ENCODE measurements at regions not wholly inside any gene's neighbourhood (a gene's known extent, or its start where the extent isn't known, plus 50 kb on each side); places are given as distances from the start of the nearest gene placed in this dataset.
"Not testable (repeated sequence)": the region's sequence is repeated elsewhere in the genome, so short reads cannot be mapped to it uniquely, and the experiment has no call there.

DNA sequence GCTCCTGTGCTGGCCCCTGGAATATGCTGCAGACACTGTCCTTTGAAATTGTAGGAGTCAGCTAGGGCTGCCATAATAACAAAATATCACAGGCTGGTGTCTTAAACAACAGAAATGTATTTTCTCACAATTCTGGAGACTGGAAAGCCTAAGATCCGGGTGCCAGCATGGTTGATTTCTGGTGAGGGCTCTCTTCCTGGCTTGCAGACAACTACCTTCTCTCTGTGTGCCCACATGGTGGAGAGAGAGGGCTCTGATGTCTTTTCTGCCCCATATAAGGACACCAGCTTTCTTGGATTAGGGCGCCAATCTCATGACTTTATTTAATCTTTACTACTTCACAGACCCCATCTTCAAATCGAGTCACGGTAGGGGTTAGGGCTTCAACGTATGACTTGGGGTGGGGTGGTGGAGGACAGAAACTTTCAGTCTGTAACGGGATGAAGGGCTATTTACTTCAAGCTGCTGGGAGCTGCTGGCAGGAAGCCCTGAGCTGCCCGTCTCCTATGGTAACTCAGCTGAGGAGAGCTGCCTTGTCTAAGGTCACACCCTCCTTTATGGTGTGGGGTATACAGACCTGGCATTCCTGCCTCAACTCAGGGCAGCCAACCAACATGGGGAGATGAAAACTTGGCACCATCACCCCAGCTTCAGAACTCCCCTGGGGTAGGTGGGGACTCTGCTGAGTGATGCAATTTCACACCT, 142.9 kb upstream of the ZBED5 start:
- DNase-seq = no peak

- DNase-seq = no peak
Measured at GRCh38 chr11:10998674-10999073, 140.8 kb upstream of the ZBED5 start.

DNA sequence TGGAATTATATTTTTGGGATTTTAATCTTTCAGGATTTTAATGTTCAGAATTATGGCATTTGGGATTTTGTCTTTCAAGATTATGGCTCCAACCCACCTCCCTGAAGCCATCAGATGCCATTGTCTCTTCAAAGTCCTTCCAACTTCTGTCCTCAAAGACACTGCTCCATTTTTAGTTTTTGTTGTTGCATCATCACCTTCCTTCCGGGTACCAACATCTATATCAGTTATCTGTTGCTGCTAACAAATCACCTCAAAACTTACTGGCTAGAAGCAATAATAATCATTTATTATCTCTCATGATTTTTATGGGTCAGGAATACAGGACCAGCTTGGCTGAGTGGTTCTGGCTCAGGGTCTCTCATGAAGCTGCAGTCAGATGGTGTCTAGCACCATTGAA, 138.8 kb upstream of the ZBED5 start:
- DNase-seq = no peak

DNA sequence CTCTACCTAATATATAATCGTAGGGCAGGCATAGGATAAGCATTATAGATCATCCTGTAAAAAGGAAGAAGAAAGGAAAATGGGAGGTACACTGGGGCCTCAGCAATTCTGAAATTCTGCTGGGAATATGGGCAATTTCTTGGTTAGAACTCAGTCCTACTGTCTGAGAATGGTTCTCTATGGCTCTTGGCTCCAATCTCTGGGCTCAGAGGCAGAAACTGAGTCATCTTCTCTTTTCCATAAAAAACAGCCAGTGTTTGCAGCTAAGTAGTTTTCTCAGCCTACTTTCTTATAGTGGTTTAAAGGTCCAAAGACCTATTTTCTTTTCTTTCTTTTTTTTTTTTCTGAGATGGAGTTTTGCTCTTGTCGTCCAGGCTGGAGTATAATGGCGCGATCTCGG, 135.8 kb upstream of the ZBED5 start:
- DNase-seq = no peak

DNA sequence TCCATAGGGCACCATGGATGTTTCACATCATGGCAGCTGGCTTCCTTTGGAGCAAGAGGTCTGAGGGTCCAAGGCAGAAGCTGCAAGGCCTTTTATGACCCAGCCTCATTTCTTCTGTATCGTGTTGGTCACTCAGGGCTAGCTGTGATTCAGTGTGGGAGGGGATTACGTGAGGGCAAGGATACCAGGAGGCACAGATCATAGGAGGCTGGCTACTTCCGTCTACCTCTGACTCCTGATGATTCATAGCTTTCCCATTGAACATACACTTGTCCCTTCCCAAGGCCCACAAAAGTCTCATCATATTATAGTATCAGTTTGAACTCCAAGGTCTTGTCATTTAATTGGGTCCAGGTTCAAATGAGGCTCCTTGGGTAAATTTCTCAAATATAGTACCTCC, 135.3 kb upstream of the ZBED5 start:
- DNase-seq = no peak

DNA sequence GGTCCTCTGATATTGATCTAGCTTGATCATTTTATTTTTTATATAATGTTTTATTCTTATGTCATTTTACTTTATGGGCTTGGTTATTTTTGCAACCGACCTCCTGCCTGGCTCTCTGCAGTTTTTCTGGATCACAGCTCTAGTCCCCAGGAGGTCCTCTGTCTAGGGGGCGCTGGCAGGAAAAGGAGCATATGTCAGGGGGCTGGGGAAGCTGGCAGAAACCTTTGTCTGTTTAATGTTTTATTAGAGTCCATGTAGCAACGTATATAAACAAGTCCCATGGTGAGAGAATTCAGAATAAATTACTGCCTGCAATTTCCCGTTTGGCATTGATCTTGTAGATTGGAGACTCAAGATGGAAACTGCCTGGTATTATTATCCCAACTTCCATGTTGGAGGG, 133.5 kb upstream of the ZBED5 start:
- no peak for DNase-seq

GRCh38 chr11:10990637-10991193, 132.9 kb upstream of the ZBED5 start:
- no peak for DNase-seq

- no peak for DNase-seq
Measured at GRCh38 chr11:10990160-10990559, 132.3 kb upstream of the ZBED5 start.

DNA sequence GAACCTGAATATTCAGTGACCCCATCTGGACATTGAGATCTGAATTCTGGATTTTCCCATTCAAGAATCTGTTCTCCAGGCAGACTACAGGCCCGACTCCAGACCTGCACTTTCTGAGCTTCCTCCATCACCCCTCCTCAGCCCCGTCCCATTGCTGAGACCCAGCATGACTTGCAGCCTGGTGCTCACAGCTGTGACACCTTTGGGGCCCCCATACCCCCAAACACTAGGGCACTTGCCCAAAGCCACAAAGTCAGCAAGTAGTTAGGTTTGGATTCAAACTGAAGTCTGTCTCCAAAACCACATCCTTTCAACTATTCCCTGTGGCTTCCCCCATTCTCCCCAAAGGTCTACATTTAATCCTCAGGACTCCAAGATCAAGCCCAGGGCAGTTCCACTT, 128.2 kb upstream of the ZBED5 start:
- DNase-seq = no peak

DNA sequence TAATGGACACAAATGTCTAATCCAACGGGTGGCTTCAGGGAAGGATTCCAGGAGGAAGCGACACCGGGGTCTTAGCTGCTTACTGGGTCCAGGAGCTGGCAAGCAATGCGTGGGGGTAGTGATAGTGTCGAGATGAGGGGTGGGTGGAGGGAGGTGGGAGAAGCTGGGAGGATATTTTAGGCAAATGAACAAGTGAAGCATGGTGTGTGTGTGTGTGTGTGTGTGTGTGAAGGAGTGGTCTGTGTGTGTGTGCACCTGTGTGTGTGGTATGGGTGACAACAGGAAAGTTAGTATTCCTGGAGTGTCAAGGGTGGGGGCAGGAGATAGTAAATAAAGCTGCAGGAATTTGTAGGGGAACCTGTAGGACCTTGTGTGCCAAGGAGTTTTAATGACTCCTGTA, 126.9 kb upstream of the ZBED5 start:
- no peak for DNase-seq

GRCh38 chr11:10984250-10984649, 126.4 kb upstream of the ZBED5 start:
- DNase-seq = no peak

- DNase-seq = no peak
Measured at GRCh38 chr11:10982704-10983510, 125.1 kb upstream of the ZBED5 start.

DNA sequence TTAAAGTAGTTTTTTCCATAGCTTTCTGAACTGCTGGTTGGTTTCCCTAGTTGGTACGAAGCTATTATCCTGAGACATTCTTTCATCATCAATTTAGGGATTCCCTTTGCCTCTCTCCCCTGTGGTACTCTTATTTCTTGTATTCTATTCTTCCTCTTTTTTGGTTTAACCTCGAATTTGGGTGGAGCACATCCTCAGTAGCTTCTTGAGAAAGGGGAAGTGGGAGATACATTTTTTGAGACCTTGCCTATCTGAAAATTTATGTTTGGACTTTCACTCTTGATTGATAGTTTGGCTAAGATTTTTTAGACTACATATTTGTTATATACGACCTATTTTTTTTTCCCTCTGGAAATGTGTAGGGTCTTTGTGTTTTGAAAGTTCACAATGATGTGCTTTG, 121.7 kb upstream of the ZBED5 start:
- no peak for DNase-seq

DNA sequence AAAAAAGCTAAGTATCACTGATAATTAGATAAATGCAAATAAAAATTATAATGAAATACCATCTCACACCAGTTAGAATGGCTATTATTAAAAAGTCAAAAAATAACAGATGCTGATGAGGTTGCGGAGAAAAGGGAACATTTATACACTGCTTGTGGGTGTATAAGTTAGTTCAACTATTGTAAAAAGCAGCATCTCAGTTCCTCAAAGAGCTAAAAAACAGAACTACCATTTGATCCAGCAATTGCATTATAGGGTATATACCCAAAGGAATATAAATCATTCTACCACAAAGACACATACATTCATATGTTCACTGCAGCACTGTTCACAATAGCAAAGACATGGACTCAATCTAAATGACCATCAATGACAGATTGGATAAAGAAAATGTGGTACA, 120.3 kb upstream of the ZBED5 start:
- no peak for DNase-seq

DNA sequence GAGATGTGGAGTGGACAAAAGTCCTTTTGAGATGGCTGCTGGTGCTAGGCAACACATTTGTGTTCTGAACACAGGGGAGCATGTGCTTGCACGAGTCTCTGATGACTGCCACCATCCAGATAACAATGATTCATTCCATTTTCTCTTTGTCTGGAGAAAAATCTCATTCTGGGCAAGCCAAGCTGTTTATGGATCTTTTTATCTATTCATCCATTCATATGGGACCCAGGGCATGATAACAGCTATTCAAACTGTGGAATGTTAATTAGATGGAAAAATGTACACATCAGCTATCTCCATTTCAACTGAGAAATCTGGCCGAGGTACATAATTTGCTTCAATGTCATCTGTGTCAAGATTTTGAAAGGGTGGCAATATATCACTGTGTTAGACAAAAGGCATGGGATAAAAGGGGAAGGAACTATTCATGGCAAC, 117.5 kb upstream of the ZBED5 start:
- no peak for DNase-seq

GRCh38 chr11:10973416-10973815, 115.6 kb upstream of the ZBED5 start:
- DNase-seq = no peak

GRCh38 chr11:10970926-10971325, 113.1 kb upstream of the ZBED5 start:
- no peak for DNase-seq

- no peak for DNase-seq
Measured at GRCh38 chr11:10969387-10969786, 111.5 kb upstream of the ZBED5 start.

DNA sequence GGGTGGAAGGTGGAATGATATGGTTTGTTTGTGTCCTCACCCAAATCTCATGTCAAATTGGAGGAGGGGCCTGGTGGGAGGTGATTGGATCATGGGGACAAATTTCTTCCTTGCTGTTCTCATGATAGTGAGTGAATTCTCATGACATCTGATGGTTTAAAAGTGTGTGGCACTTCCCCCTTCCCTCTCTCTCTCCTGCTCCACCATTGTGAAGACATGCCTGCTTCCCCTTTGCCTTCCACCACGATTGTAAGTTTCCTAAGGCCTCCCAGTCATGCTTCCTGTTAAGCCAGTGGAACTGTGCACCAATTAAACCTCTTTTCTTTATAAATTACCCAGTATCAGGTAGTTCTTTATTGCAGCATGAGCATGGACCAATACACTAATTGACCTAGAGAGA, 99.0 kb upstream of the ZBED5 start:
- not testable (repeated sequence) for DNase-seq

DNA sequence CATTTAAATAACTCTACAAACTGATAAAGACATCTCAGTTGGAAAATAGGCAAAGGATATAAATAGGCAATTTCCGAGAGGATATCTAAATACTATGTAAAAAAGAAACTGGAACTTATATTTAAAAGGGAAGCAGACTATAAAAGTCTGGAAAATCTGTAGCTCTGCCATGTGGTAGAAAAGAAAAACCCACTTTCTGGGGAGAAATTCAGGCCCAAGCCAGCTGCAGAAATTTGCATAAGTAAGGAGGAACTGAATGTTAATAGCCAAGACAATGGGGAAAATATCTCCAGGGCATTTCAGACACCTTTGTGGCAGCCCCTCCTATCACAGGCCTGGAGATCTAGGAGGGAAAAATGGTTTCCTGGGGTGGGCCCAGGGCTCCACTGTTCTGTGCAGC, 97.8 kb upstream of the ZBED5 start:
- no peak for DNase-seq

DNA sequence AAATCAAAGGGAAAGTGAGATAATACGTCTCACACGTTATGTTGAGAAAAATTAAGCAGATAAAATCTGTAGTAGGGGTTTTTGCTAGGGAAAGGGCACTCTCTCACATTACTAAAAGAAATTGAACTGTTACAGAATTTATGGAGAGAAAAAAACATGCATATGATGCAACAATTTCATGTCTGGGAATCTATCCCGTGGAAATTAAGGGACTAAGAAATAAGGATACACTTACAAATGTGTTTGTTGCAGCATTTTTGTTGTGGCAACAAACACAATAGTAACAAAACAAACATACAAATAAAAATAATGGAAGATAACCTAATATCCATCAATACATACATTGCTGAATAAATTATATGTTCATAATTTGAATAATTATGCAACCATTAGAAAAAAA, 96.3 kb upstream of the ZBED5 start:
- DNase-seq = no peak

DNA sequence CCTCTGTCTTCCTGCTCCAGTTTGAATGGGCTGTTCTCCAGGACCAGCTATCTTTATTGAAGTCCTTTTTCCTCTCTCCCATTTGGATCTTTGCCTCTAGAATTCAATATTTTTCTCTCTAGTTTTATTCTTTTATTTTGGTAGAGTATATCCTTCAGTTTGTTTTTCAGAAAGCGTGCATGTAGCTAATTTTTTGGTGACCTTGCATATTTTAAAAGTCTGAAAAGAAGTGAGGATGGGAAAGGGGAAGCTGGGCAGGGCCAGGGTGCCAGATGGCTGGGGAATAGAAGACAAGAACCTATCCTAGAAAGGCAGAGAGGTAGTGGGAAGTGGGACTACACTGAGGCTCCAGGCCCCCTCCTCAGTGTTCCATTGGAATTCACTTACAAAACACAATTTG, 95.0 kb upstream of the ZBED5 start:
- DNase-seq = no peak

DNA sequence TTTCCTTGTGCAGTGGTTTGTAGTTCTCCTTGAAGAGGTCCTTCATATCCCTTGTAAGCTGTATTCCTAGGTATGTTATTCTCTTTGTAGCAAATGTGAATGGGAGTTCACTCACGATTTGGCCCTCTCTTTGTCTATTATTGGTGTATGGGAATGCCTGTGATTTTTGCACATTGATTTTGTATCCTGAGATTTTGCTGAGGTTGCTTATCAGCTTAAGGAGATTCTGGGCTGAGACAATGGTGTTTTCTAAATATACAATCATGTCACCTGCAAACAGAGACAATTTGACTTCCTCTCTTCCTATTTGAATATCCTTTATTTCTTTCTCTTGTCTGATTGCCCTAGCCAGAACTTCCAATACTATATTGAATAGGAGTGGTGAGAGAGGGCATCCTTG, 90.1 kb upstream of the ZBED5 start:
- not testable (repeated sequence) for DNase-seq

- DNase-seq = no peak
Measured at GRCh38 chr11:10946072-10946471, 88.2 kb upstream of the ZBED5 start.
